Left lung (tissue), 4 donors: ENCODE measurements at regions not wholly inside any gene's neighbourhood (a gene's known extent, or its start where the extent isn't known, plus 50 kb on each side); places are given as distances from the start of the nearest gene placed in this dataset.

Experiments
- ATAC-seq: fragments of 200-7000 bp; cut with Tn5 transposase; one replicate; pipeline ENCODE4 v1.9.1; 2020; ENCODE audit warnings: moderate library complexity
- DNase-seq, 4 donors: peaks; one replicate each; pipeline ENCODE4 v3.0.0-alpha.2; 2013 to 2020
- H3K27ac ChIP-seq, 2 donors: fragments of 200-600 bp; sonication (generic) in 1 of 2; one replicate each; pipeline versions ENCODE4 v1.5.0 to v1.8.0; 2020 to 2021
- H3K27me3 ChIP-seq, 2 donors: fragments of 200-600 bp; sonication (generic) in 1 of 2; one replicate each; pipeline versions ENCODE4 v1.5.0 to v1.8.0; 2020 to 2021
- H3K36me3 ChIP-seq, 2 donors: fragments of 200-600 bp; sonication (generic) in 1 of 2; one replicate each; pipeline versions ENCODE4 v1.5.0 to v1.8.0; 2020 to 2021
- H3K4me1 ChIP-seq, 2 donors: fragments of 200-600 bp; one replicate each; pipeline ENCODE4 v1.8.0; 2021
- H3K4me3 ChIP-seq, 2 donors: fragments of 200-600 bp; sonication (generic) in 1 of 2; one replicate each; pipeline versions ENCODE4 v1.5.0 to v1.8.0; 2020 to 2021; ENCODE audit warnings: mild to moderate bottlenecking in 1 of 2
- H3K9me3 ChIP-seq, 2 donors: fragments of 200-600 bp; sonication (generic) in 1 of 2; one replicate each; pipeline versions ENCODE4 v1.5.0 to v1.8.0; 2020 to 2021
- intact Hi-C, 2 donors: fragments of 100-400 bp; cut with DNase I; formaldehyde crosslinking; loops; one replicate each; pipeline versions ENCODE4 v1.11.2 to v1.14.2; 2022
- TF ChIP-seq, protein P1 (sequence below), 2 donors: fragments of 200-600 bp; sonication (generic) in 1 of 2; IDR thresholded peaks; one replicate each; pipeline versions ENCODE4 v1.5.0 to v1.8.0; 2021; ENCODE audit warnings: antibody characterized with exemption in 2 of 2
- donor health status: DM: no; HTN: yes; CAD: no.
- donor health status: DM: no; HTN: no; CAD: no.

GRCh38 chr12:115335594-115335993 lies 651.6 kb upstream of the TBX3 start:
- TF ChIP-seq, protein P1, sequence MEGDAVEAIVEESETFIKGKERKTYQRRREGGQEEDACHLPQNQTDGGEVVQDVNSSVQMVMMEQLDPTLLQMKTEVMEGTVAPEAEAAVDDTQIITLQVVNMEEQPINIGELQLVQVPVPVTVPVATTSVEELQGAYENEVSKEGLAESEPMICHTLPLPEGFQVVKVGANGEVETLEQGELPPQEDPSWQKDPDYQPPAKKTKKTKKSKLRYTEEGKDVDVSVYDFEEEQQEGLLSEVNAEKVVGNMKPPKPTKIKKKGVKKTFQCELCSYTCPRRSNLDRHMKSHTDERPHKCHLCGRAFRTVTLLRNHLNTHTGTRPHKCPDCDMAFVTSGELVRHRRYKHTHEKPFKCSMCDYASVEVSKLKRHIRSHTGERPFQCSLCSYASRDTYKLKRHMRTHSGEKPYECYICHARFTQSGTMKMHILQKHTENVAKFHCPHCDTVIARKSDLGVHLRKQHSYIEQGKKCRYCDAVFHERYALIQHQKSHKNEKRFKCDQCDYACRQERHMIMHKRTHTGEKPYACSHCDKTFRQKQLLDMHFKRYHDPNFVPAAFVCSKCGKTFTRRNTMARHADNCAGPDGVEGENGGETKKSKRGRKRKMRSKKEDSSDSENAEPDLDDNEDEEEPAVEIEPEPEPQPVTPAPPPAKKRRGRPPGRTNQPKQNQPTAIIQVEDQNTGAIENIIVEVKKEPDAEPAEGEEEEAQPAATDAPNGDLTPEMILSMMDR (IDR thresholded peaks at IDR 0.05): no peak
- Histone ChIP-seq H3K36me3 (no peaks in the 10 kb centered on the region), H3K27ac (no peak overlapping the region), H3K4me1 (no peaks in the 10 kb centered on the region), H3K9me3 (no peaks in the 10 kb centered on the region), H3K27me3 (no peaks in the 10 kb centered on the region), H3K4me3 (no peak overlapping the region)
- no peak for ATAC-seq
- DNase-seq: no peak
- intact Hi-C loops: no loop called here

GRCh38 chr12:115335048-115335447 lies 651.1 kb upstream of the TBX3 start:
- intact Hi-C loops: no loop called here
- TF ChIP-seq, protein P1 (IDR thresholded peaks at IDR 0.05): no peak

GRCh38 chr12:115332945-115333344 lies 649.0 kb upstream of the TBX3 start:
- no peak for ATAC-seq
- Histone ChIP-seq H3K9me3 (no peaks in the 10 kb centered on the region), H3K27me3 (no peaks in the 10 kb centered on the region), H3K36me3 (no peaks in the 10 kb centered on the region), H3K4me1 (no peaks in the 10 kb centered on the region), H3K4me3 (no peak overlapping the region), H3K27ac (no peak overlapping the region)
- DNase-seq: no peak
- intact Hi-C loops: no loop called here
- TF ChIP-seq, protein P1 (IDR thresholded peaks at IDR 0.05): no peak

More at GRCh38 chr12:115335048-115335447, 651.1 kb upstream of the TBX3 start:
- Histone ChIP-seq H3K36me3 (no peaks in the 10 kb centered on the region), H3K27ac (no peak overlapping the region), H3K4me1 (no peaks in the 10 kb centered on the region), H3K9me3 (no peaks in the 10 kb centered on the region), H3K27me3 (no peaks in the 10 kb centered on the region), H3K4me3 (no peak overlapping the region)
- no peak for DNase-seq
- ATAC-seq: no peak

GRCh38 chr12:115325858-115326257 lies 641.9 kb upstream of the TBX3 start:
- intact Hi-C loops: no loop called here
- H3K27ac ChIP-seq: no peak overlapping the region
- H3K4me1 ChIP-seq: no peaks in the 10 kb centered on the region
- DNase-seq (no peak), ATAC-seq (peak; percentile 66)
- H3K9me3 ChIP-seq: no peaks in the 10 kb centered on the region
- no peak overlapping the region for H3K4me3 ChIP-seq
- TF ChIP-seq, protein P1 (IDR thresholded peaks at IDR 0.05): no peak
- H3K27me3 ChIP-seq: no peaks in the 10 kb centered on the region
- H3K36me3 ChIP-seq: no peaks in the 10 kb centered on the region

DNA sequence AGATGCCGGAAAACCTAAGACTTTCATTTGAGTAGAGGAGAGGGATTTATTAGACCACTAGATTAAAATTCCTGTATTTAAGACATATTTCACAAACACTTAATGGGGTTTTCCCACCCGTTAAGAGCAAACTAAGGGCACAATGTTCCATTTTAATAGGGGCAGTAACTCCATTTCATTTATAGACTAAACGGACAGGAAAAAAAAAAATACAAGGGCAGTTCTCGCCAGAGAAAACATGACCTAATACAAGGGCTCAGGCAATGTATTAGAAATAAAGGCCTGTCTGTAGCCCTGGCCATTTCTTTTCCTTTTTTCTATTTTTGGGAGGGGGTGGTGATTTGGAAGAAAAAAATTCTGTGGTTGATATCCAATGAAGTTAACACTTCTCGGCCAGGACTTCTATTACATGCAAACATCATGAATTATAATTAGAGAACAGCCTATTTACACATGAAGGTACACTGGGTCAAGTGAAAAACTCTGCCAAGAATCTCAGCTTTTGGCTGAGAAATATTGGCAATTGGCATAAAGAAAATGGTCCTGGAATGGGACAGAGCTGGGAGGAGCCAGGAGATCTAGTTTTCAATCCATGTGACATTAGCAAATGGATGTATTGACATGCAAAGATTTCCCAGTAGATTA lies 641.1 kb upstream of the TBX3 start:
- DNase-seq (peak in 1 of 4 donors; percentile 33), ATAC-seq (no peak)
- Histone ChIP-seq H3K4me3 (no peak overlapping the region), H3K4me1 (no peaks in the 10 kb centered on the region), H3K27me3 (no peaks in the 10 kb centered on the region), H3K27ac (no peak overlapping the region), H3K36me3 (no peaks in the 10 kb centered on the region), H3K9me3 (no peaks in the 10 kb centered on the region)
- TF ChIP-seq, protein P1 (IDR thresholded peaks at IDR 0.05): no peak
- intact Hi-C loops: no loop called here
